ENCODE measurements at regions not wholly inside any gene's neighbourhood (a gene's known extent, or its start where the extent isn't known, plus 50 kb on each side); places are given as distances from the start of the nearest gene placed in this dataset.
"Not testable (repeated sequence)": the region's sequence is repeated elsewhere in the genome, so short reads cannot be mapped to it uniquely, and the experiment has no call there.

GRCh38 chr4:42284030-42284429 is 113.3 kb upstream of the SHISA3 start:
- no peak for DNase-seq (ENCODE audit: low spot score)

GRCh38 chr4:42288876-42289275 is 108.4 kb upstream of the SHISA3 start:
- not testable (repeated sequence) for DNase-seq (ENCODE audit: low spot score)

- DNase-seq (ENCODE audit: low spot score): peak; percentile 35
Observed at GRCh38 chr4:42292192-42292591, 105.1 kb upstream of the SHISA3 start.

- DNase-seq (ENCODE audit: low spot score): no peak
Observed at GRCh38 chr4:42293967-42294813, 103.1 kb upstream of the SHISA3 start.

- DNase-seq (ENCODE audit: low spot score): no peak
Observed at GRCh38 chr4:42296196-42296595, 101.1 kb upstream of the SHISA3 start.

GRCh38 chr4:42302348-42302747 is 94.9 kb upstream of the SHISA3 start:
- DNase-seq (ENCODE audit: low spot score): peak; percentile 61

GRCh38 chr4:42306221-42307109 is 90.8 kb upstream of the SHISA3 start:
- DNase-seq (ENCODE audit: low spot score): no peak

- no peak for DNase-seq (ENCODE audit: low spot score)
Observed at GRCh38 chr4:42308247-42308646, 89.0 kb upstream of the SHISA3 start.

- DNase-seq (ENCODE audit: low spot score): no peak
Observed at GRCh38 chr4:42309361-42310260, 87.7 kb upstream of the SHISA3 start.

GRCh38 chr4:42310358-42310757 is 86.9 kb upstream of the SHISA3 start:
- DNase-seq (ENCODE audit: low spot score): no peak

- DNase-seq (ENCODE audit: low spot score): no peak
Observed at GRCh38 chr4:42310806-42311205, 86.5 kb upstream of the SHISA3 start.

GRCh38 chr4:42311591-42311990 is 85.7 kb upstream of the SHISA3 start:
- DNase-seq (ENCODE audit: low spot score): no peak

GRCh38 chr4:42313420-42313819 is 83.9 kb upstream of the SHISA3 start:
- DNase-seq (ENCODE audit: low spot score): not testable (repeated sequence)

GRCh38 chr4:42313872-42314271 is 83.4 kb upstream of the SHISA3 start:
- DNase-seq (ENCODE audit: low spot score): no peak

GRCh38 chr4:42315231-42315630 is 82.1 kb upstream of the SHISA3 start:
- DNase-seq (ENCODE audit: low spot score): no peak

- no peak for DNase-seq (ENCODE audit: low spot score)
Observed at GRCh38 chr4:42320822-42321388, 76.4 kb upstream of the SHISA3 start.

- DNase-seq (ENCODE audit: low spot score): no peak
Observed at GRCh38 chr4:42326040-42326439, 71.2 kb upstream of the SHISA3 start.

- DNase-seq (ENCODE audit: low spot score): no peak
Observed at GRCh38 chr4:42326524-42326923, 70.8 kb upstream of the SHISA3 start.

GRCh38 chr4:42327323-42327722 is 70.0 kb upstream of the SHISA3 start:
- DNase-seq (ENCODE audit: low spot score): no peak

- DNase-seq (ENCODE audit: low spot score): no peak
Observed at GRCh38 chr4:42328978-42329377, 68.3 kb upstream of the SHISA3 start.

- DNase-seq (ENCODE audit: low spot score): no peak
Observed at GRCh38 chr4:42329421-42329820, 67.9 kb upstream of the SHISA3 start.
